Vagina (tissue), 2 donors: ENCODE measurements at regions not wholly inside any gene's neighbourhood (a gene's known extent, or its start where the extent isn't known, plus 50 kb on each side); places are given as distances from the start of the nearest gene placed in this dataset.

ENCODE experiments used
- DNase-seq, 2 donors: peaks; one replicate each; pipeline ENCODE4 v3.0.0-alpha.2; 2017; ENCODE audit errors: extremely low spot score in 2 of 2
- H3K27ac ChIP-seq: fragments of 200-600 bp; sonication (generic); one replicate; pipeline ENCODE4 v1.5.1; 2019
- H3K27me3 ChIP-seq: fragments of 200-600 bp; sonication (generic); one replicate; pipeline ENCODE4 v1.5.1; 2019
- H3K36me3 ChIP-seq, 2 donors: fragments of 200-600 bp; sonication (generic); one replicate each; pipeline ENCODE4 v1.5.1; 2017 to 2019
- H3K4me1 ChIP-seq: fragments of 200-600 bp; sonication (generic); one replicate; pipeline ENCODE4 v1.5.1; 2019
- H3K4me3 ChIP-seq, 2 donors: fragments of 200-600 bp; sonication (generic); 1 replicate in 1 of 2; 2 replicates in 1 of 2; pipeline ENCODE4 v1.5.1; 2016 to 2019
- H3K9me3 ChIP-seq: fragments of 200-600 bp; sonication (generic); one replicate; pipeline ENCODE4 v1.5.1; 2019
- CTCF ChIP-seq, 3 experiments: fragments of 450-650 bp in 2 of 3; fragments of 200-600 bp in 1 of 3; sonication (generic) in 1 of 3; IDR thresholded peaks; one replicate each; pipeline ENCODE4 v1.5.1; 2017 to 2019; ENCODE audit warnings: antibody characterized with exemption in 3 of 3, mild to moderate bottlenecking in 2 of 3, moderate library complexity in 2 of 3
- POLR2A ChIP-seq, 2 donors: fragments of 450-650 bp; IDR thresholded peaks; one replicate each; pipeline ENCODE4 v1.6.1; 2017; ENCODE audit warnings: antibody characterized with exemption in 2 of 2, mild to moderate bottlenecking in 2 of 2, moderate library complexity in 2 of 2
- POLR2AphosphoS5 ChIP-seq, 2 donors: sonication (generic); formaldehyde crosslinking; IDR thresholded peaks; one replicate each; pipeline ENCODE4 v1.9.0; 2017; ENCODE audit warnings: antibody characterized with exemption in 2 of 2, mild to moderate bottlenecking in 2 of 2, low read depth in 1 of 2; ENCODE audit not compliant: insufficient read depth in 1 of 2
- intact Hi-C: fragments of 100-400 bp; cut with DNase I; formaldehyde crosslinking; loops from one replicate; pipeline ENCODE4 v1.15.1; 2023

GRCh38 chr3:55162031-55162795 lies 234.4 kb upstream of the LRTM1 start:
- DNase-seq: no peak
- Histone ChIP-seq H3K4me3 (no peak overlapping the region), H3K9me3 (no peaks in the 10 kb centered on the region), H3K27ac (no peak overlapping the region), H3K27me3 (no peaks in the 10 kb centered on the region), H3K4me1 (peaks cover 10% of the 10 kb centered on the region), H3K36me3 (no peaks in the 10 kb centered on the region)
- TF ChIP-seq POLR2AphosphoS5 (IDR thresholded peaks at IDR 0.05; ENCODE audit: insufficient read depth in 1 of 2, low read depth in 1 of 2): no peak
- TF ChIP-seq CTCF (IDR thresholded peaks at IDR 0.05): no peak
- no peak for TF ChIP-seq POLR2A (IDR thresholded peaks at IDR 0.05)
- intact Hi-C loops: no loop called here

GRCh38 chr3:55161231-55161630 lies 233.4 kb upstream of the LRTM1 start:
- no peak overlapping the region for H3K4me3 ChIP-seq
- peaks cover 10% of the 10 kb centered on the region for H3K4me1 ChIP-seq
- no peaks in the 10 kb centered on the region for H3K27me3 ChIP-seq
- no peaks in the 10 kb centered on the region for H3K36me3 ChIP-seq
- TF ChIP-seq POLR2AphosphoS5 (IDR thresholded peaks at IDR 0.05; ENCODE audit: insufficient read depth in 1 of 2, low read depth in 1 of 2) (no peak), POLR2A (IDR thresholded peaks at IDR 0.05) (no peak), CTCF (IDR thresholded peaks at IDR 0.05) (no peak)
- DNase-seq: no peak
- intact Hi-C loops: no loop called here
- no peaks in the 10 kb centered on the region for H3K9me3 ChIP-seq
- no peak overlapping the region for H3K27ac ChIP-seq

- Histone ChIP-seq H3K4me1 (peaks cover 10% of the 10 kb centered on the region), H3K9me3 (no peaks in the 10 kb centered on the region), H3K27me3 (no peaks in the 10 kb centered on the region), H3K27ac (no peak overlapping the region), H3K4me3 (no peak overlapping the region), H3K36me3 (no peaks in the 10 kb centered on the region)
- DNase-seq: no peak
- TF ChIP-seq POLR2AphosphoS5 (IDR thresholded peaks at IDR 0.05; ENCODE audit: insufficient read depth in 1 of 2, low read depth in 1 of 2) (no peak), CTCF (IDR thresholded peaks at IDR 0.05) (no peak), POLR2A (IDR thresholded peaks at IDR 0.05) (no peak)
- intact Hi-C loops: no loop called here
Observed at GRCh38 chr3:55160241-55160983, 232.6 kb upstream of the LRTM1 start.

- no peaks in the 10 kb centered on the region for H3K27me3 ChIP-seq
- DNase-seq: no peak
- no peaks in the 10 kb centered on the region for H3K36me3 ChIP-seq
- no peak overlapping the region for H3K27ac ChIP-seq
- TF ChIP-seq CTCF (IDR thresholded peaks at IDR 0.05): no peak
- no peak for TF ChIP-seq POLR2AphosphoS5 (IDR thresholded peaks at IDR 0.05; ENCODE audit: insufficient read depth in 1 of 2, low read depth in 1 of 2)
- no peak for TF ChIP-seq POLR2A (IDR thresholded peaks at IDR 0.05)
- H3K4me3 ChIP-seq: no peak overlapping the region
- intact Hi-C loops: no loop called here
- H3K9me3 ChIP-seq: no peaks in the 10 kb centered on the region
- peaks cover 4% of the 10 kb centered on the region for H3K4me1 ChIP-seq
Observed at GRCh38 chr3:55159711-55160110, 231.9 kb upstream of the LRTM1 start.

GRCh38 chr3:55159016-55159415 lies 231.2 kb upstream of the LRTM1 start:
- DNase-seq: no peak

More at GRCh38 chr3:55159016-55159415, 231.2 kb upstream of the LRTM1 start:
- intact Hi-C loops: no loop called here
- Histone ChIP-seq H3K4me3 (no peak overlapping the region), H3K9me3 (no peaks in the 10 kb centered on the region), H3K4me1 (no peaks in the 10 kb centered on the region), H3K27ac (no peak overlapping the region), H3K27me3 (no peaks in the 10 kb centered on the region), H3K36me3 (no peaks in the 10 kb centered on the region)
- no peak for TF ChIP-seq CTCF (IDR thresholded peaks at IDR 0.05)
- no peak for TF ChIP-seq POLR2A (IDR thresholded peaks at IDR 0.05)
- no peak for TF ChIP-seq POLR2AphosphoS5 (IDR thresholded peaks at IDR 0.05; ENCODE audit: insufficient read depth in 1 of 2, low read depth in 1 of 2)
